HS-5 (cell line): ENCODE measurements at regions not wholly inside any gene's neighbourhood (a gene's known extent, or its start where the extent isn't known, plus 50 kb on each side); places are given as distances from the start of the nearest gene placed in this dataset.
"Not testable (repeated sequence)": the region's sequence is repeated elsewhere in the genome, so short reads cannot be mapped to it uniquely, and the experiment has no call there.

ENCODE experiments used
- DNase-seq: peaks from one replicate; pipeline ENCODE4 v3.0.0-alpha.2; 2012; ENCODE audit warnings: low read depth

DNA sequence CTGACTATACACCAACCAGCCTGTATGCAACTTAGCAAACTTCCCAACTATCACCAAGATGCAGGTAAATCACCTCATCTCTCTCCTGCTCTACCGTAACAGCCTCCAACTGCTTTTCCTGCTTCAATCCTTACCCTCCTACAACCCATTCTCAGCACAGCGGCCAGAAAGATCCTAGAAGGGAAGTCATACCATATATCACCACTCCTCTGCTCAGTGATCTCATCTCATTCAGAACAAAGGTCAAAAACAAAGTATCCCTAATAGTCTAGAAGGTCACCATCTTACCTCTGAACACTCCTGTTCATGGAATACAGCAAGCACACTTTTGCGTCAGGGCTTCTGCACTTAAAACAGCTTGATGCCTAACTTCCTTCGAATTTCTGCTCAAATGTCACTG, 62.2 kb upstream of the RNF38 start:
- DNase-seq = no peak

GRCh38 chr9:36461323-36461722, 61.3 kb upstream of the RNF38 start:
- DNase-seq = no peak

DNA sequence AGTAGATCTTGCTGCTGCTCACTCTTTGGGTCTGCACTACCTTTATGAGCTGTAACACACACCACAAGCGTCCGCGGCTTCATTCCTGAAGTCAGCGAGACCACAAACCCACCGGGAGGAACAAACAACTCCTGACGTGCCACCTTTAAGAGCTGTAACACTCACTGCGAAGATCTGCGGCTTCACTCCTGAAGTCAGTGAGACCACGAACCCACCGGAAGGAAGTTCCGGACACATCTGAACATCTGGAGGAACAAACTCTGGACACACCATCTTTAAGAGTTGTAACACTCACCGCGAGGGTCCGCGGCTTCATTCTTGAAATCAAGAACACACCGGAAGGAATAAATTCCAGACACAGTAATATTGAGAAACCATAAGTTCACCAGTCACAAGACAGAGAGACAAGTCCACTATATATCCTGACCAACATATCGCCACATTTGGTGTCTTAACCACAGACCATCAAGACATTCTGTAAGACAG, 58.4 kb upstream of the RNF38 start:
- not testable (repeated sequence) for DNase-seq

DNA sequence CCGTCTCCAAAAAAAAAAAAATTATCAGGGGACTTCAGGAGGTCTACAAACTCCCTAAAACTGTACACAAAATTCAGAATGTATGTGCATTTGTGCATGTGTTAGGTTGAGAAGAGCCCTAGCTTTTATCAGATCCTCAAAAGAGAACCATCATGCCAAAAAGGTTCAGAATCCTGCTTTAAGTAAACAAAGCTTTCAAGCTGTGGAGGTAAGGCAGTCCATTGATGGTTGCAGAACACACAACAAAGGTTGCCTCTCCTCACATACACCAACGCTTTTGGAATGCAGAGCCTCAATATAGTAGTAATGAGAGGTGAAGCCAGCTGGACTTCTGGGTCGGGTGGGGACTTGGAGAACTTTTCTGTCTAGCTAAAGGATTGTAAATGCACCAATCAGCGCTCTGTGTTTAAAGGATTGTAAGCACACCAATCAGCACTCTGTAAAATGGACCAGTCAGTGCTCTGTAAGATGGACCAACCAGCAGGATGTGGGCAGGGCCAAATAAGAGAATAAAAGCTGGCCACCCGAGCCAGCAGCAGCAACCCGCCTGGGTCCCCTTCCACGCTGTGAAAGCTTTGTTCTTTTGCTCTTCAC, 57.9 kb upstream of the RNF38 start:
- no peak for DNase-seq

DNA sequence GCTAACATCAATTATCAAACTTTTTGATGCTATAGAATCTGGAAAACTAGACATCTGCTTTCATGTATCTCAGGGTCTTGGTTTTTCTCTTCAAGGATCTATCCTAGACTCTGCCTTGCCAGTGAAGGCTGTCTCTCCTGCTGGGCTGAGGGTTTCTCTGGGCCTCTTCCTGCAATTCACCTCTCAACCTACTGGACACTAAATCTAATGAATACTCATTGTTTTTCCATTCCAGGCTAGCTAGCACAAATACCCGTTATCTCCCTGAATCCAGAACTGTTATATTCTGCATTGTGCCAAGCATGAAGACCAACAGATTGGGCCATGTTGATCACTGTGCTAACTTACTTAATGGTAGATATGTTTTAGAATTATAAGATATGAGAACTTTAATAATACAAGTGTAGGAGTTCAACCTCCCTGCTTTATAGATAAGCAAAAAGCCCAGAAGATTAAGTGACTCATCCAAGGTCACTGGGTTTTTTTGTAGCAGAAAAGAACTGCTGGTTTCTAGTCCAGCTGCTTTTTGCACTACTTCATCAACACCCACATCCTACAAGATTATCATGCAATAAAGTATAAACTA, 56.5 kb upstream of the RNF38 start:
- no peak for DNase-seq

- no peak for DNase-seq
Observed at GRCh38 chr9:36451949-36452348, 51.9 kb upstream of the RNF38 start.

- DNase-seq = no peak
Observed at GRCh38 chr9:36450110-36450732, 50.2 kb upstream of the RNF38 start.
